ENCODE measurements at regions not wholly inside any gene's neighbourhood (a gene's known extent, or its start where the extent isn't known, plus 50 kb on each side); places are given as distances from the start of the nearest gene placed in this dataset.
A peak's percentile ranks its signal among the peaks of the same experiment; 100 is the strongest.
"Not testable (repeated sequence)": the region's sequence is repeated elsewhere in the genome, so short reads cannot be mapped to it uniquely, and the experiment has no call there.

DNA sequence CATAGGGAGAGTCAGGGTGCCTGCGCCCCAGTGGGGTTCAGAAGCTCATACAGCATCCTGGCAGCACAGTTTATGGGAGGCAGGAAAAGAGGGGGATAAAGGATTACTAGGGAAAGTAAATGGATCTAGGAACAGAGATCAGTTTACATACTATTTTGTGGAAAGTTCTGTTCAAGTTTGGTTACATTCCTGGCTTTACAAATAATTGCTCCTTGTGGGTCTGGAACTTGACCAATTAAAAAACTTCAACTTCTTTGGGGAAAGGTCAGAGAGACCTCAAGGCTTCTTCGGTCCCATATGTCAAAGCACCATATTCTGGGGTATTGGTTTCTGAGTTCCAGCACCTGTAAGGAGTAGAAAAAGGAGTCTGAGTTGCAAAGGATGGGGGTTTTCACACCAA is 64.1 kb downstream of the ZDHHC19 start:
- no peak for DNase-seq

DNA sequence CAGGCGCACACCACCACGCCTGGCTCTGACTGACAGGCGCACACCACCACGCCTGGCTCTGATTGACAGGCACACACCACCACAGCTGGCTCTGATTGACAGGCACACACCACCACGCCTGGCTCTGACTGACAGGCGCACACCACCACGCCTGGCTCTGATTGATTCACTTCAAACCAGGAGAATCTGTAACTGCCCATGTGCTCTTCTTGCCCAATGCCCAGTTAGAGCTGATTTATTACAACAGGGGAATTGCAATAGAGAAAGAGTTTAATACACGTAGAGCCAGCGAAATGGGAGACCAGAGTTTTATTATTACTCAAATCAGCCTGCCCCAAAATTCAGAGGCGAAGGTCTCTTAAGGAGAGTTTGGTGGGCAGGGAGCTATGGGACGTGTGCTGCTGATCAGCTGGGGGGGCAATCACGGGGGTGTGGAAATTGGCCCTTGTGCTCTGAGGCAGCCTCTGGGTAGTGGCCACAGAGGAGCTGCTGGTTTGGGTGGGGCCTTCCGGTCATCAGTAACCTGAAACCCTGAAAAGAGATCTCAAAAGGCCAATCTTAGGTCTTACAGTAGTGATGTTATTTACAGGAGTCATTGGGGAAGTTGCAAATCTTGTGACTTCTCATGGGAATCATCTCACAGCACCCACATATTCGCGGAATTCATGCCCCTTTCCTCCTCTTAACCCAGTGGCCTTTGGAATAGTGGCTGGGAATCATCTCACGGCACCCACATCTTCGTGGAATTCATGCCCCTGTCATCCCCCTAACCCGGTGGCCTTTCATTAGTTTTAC is 63.8 kb upstream of the TFRC start:
- DNase-seq: no peak

DNA sequence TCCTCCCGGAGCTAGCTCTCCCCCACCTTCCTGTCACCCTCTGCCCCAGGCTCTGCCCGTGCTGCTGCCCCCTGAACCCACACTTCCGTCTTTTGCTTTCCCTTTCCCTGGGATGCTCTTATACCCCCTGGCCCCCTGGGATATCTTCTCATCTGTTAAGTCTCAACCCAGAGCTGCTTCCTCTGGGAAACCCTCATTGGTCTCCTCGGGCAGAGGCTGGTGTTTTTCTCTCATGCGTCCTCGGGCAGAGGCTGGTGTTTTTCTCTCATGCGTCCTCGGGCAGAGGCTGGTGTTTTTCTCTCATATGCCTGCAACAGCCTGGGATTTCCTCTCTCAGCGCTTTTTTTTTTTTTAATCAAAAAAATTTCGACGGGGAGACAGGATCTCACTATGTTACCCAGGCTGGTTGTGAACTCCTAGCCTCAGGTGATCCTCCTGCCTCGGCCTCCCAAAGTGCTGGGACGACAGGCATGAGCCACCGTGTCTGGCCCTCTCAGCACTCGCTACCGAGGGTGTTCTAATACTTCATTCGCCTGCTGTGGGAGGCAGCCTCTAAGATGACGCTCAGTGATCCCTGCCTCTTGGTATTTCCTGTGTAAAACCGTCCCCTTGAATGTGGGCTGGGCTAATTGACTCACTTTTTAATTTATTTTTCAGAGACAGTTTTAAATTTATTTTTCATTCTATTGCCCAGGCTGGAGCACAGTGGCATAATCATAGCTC is 62.7 kb upstream of the TFRC start:
- DNase-seq: peak; percentile 69

DNA sequence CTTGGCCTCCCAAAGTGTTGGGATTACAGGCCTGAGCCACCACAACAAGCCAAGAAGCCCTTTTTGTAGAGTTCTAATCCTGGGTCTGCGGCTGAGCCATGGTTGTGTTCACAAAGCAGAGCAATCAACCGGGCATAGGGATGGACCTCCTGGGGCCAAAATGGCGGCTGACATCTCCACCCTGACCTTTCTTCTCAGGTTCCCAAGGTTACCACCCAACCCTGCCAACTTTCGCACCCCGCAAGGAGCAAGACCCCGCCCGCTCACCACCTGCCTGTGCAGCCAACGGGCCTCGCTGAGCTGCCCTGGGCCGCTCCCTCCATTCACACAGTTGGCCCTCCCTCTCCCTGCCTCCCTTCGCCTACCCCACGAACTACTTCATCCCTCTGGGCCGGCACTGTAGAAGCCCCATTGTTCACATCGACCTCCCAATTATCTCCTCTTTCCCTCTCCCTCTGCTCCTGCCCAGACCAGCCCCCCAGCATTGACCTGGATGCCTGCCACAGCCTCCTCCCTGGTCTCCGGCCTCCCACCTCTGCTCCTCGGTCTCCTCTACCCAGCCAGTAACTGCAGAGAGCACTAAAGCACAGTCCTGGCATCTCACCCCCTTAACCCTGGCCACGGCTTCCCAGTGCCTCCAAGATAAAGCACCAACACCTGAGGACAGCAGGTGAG is 62.0 kb upstream of the TFRC start:
- no peak for DNase-seq

DNA sequence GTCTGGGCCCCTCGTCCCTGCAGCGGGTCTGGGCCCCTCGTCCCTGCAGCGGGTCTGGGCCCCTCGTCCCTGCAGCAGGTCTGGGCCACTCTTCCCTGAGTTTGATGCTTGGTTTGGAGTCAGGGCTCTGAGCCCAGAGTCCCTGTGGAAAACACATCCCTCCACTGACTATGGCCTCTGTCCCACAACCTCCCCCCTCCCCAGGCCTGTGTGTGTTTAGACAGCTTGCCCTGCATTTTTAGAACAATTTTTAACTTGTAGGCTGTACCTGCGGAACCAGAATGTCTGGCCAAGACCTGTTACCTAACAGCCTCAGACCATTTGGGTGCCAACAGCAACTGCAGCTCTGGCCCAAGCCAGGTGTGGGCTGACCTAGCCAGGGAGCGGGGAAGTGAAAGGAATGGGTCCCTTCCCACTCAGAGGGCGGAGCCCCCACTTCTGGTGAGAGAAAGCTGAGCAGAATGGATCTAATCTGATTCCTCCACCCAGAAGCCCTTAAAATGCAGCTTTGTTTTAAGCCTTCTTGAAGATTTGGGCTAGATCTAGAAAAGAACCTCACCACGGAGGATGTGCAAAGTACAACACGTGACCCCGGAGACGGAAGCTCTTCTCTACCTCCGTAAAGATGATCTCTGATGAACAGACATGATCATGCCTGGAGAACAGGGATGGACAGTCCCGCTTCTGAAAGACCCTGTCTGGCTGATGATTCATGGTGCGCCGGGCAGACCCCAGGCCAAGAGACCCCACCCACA is 60.5 kb upstream of the TFRC start:
- no peak for DNase-seq

DNA sequence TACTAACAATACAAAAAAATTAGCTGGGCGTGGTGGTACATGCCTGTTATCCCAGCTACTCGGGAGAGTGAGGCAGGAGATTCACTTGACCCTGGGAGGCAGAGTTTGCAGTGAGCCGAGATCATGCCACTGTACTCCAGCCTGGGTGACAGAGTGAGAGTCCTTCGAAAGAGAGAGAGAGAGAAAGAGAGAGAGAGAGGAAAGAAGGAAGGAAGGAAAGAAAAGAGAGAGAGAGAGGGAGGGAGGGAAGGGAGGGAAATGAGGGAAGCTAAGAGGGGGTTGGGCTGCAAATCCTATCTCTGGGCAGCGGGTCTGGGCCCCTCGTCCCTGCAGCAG is 59.9 kb upstream of the TFRC start:
- no peak for DNase-seq

DNA sequence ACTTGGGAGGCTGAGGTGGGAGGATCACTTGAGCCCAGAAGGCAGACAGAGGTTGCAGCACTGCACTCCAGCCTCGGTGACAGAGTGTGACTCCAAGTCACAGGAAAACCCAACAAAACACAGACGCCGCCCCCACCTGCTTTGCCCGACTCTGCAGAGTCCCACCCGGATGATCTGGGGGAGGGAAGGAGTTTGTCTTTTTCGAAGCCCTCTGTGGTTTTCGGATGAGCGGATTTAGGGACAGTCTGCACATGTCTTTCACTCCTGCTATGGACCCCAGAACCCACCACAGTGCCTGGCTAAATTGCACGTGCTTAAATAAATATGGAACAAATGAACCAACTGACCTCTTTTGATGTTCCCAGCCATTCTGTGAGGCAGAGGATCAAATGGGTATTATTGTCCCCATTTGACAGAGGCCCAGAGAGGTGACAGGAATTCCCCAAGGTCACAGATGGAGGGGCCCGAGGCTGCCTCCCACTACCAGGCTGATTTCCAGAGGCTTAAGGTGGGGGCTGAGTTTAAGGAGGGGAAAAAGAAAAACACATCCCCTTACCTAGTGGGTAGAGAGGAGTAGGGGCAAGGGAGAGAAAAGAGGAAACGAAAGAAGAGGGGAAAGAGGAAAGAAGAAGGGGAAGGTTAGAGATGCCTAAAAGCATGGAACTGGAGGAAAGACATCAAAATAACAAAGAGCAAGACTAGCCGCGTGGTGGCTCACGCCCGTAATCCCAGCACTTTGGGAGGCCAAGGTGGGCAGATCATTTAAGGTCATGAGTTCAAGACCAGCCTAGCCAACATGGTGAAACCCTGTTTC is 59.4 kb upstream of the TFRC start:
- DNase-seq: no peak

DNA sequence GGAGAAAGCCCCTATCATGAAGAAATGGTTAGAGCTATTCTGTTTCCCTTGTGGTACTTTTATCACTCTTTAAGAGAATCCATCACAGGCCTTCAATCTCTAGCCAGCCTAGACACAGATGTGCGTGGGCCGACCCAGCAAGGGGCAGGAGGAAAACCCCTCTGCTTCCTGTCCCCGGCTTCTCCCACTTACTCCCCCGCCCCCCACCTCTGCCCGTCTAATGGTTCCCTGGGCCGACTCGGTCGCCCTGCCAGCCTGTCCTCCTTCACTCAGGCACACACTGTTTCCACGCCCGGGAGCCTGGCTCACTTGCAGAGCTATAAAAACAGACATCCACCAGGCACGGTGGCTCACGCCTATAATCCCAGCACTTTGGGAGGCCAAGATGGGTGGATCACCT is 58.3 kb upstream of the TFRC start:
- no peak for DNase-seq

DNA sequence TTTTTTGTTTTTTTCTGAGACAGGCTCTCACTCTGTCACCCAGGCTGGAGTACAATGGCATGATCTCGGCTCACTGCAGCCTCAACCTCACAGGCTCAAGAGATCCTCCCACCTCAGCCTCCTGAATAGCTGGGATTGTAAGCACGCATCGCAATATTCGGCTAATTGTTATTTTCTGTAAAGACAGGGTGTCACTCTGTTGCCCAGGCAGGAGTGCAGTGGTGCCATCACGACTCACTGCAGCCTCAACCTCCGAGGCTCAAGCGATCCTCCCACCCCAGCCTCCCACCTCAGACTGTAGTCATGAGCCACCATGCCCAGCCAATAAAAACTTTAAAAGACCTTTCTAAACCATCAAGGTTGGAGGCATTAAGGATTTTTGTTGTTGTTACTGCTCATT is 57.4 kb upstream of the TFRC start:
- no peak for DNase-seq

DNA sequence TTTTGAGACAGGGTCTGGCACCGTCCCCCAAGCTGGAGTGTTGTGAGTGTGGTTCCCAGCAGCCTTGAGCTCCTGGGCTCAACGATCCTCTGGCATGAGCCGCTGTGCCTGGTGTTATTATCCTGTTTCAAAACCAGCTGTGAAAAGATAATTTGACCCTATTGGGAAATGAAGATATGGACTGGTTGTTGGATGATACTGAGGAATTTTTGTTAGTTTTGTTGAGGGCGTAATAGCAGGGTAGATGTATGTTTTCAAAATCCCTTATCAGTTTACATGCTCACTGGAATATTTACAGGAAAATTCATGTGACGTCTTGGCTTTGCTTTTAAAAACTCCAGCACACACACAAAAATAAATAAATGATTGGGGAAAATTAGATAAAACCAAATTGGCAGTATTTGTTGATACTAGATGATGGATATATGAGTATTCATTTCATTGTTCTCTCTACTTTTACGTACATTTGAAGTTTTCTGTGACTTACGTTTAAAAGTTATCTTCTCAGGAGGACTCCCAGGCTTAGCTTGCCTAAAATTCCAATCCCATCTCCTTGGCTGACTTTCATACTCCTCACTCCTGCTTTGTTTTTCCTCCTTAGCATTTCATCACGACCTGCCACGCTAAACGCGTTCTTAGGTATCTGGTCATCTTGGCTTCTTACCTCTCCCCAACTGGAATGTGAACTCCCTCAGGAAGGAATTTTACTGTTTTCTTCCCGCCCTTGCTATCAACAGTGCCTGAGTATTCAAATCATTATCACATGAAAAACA is 56.8 kb upstream of the TFRC start:
- peak; percentile 96 for DNase-seq

DNA sequence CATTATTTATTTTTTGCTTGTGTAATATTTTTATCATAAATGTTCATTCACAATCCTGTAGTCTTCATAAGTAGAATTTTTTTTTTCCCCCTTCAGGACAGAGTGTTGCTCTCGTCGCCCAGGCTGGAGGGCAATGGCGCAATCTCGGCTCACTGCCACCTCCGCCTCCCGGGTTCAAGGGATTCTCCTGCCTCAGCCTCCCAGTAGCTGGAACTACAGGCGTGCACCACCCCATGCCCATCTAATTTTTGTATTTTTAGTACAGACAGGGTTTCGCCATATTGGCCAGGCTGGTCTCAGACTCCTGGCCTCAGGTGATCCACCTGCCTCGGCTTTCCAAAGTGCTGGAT is 54.7 kb upstream of the TFRC start:
- DNase-seq: not testable (repeated sequence)

DNA sequence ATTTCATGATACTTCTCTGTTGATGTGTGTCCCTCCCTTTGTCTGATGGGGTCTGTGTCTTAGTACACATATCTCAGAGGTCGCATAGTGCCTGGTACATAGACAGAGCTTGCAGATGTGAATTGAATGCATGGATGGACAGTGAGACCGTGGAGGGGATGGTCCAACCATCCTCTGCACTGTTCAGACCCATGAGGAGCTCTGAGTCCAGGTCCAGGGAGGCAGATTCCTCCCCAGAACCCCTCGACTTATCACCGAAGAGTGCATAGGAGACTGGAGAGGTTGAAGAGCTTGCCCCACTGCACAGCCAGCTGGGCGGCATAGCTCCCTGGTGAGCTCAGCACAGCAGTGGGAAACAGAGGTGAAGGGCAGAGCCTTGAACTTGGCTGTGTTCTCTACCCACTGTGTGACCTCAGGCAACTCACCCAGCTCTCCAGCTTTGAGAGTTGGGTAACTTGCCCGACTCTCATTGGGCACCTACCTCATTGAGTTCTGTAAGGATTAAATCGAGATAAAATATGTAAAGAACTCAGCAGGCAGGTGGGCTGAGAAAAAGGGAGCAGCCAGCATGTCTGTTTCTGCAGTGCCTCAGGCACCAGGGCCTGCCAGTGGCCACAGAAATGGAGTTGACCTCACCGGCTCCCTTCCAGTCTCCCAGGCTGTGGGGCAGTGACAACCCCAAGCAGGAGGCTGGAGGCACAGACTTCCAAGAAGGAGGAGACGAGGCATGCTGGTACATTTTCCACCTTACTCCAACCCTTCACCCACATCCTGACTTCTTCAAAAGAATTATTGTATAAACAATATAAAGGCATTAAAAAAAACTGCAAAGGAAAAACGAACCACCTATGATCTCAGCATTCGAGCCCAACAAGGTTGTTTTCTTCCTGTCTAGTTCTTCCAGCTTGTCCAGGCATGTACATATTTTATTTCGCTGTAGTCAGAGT is 54.1 kb upstream of the TFRC start:
- DNase-seq: peak; percentile 97

DNA sequence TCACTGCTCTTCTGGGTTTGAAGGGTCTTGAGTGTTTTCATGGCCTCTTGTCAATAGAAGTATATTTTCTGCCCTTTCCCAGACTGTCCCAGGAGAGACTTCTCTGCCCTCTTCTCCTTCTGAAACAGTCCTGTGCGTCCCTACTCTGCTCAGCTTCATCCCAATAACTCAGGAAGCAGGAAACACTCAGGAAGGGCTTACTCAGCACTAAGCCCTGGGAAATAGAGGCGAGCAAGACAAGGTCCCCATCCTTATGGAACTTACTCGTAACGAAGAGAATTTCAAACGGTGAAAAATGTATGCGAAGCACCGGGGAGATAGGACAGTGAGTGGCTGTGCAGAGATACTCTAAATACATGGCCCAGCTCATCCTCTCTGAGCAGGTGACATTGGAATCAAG is 52.8 kb upstream of the TFRC start:
- no peak for DNase-seq

DNA sequence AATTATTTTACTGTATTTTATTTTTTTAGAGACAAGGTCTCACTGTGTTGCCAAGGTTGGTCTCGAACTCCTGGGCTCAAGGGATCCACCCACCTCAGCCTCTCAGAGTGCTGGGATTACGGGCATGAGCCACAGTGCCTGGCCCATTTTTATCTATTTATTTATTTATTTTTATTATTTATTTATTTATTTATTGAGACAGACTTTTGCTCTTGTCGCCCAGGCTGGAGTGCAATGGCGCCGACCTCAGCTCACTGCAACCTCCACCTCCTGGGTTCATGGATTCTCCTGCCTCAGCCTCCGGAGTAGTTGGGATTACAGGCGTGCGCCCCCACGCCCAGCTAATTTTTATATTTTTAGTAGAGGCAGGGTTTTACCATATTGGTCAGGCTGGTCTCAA is 52.0 kb upstream of the TFRC start:
- not testable (repeated sequence) for DNase-seq

DNA sequence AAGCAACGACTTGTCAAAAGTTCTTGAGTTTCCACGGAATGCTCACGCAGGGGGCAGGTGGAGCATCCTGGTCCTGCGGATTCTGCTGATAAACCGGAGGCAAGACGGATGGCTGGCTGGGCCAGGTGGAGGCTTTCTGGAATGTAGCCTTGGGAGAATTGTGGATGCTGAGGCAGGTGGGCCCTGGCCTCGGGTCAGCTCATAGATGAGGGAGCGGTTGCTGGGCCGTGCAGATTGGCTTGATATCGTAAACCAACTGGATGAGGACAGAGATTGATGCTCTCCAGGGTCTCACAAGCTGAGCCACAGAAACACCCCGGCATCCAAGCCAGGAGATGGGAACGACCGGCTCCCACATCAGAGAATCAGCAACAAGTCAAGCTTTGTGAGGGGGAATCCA is 50.0 kb upstream of the TFRC start:
- no peak for DNase-seq
